GM12878 (cell line): ENCODE measurements at regions not wholly inside any gene's neighbourhood (a gene's known extent, or its start where the extent isn't known, plus 50 kb on each side); places are given as distances from the start of the nearest gene placed in this dataset.

Source experiments
- BHLHE40 ChIP-seq, 2 experiments: fragments of 450-650 bp in 1 of 2; IDR thresholded peaks; 2 replicates each; pipeline ENCODE4 v1.6.1; 2011 to 2017; ENCODE audit warnings: low read depth in 2 of 2, borderline replicate concordance in 1 of 2, improper control_type of control experiment in 1 of 2, low read length in 1 of 2, mild to moderate bottlenecking in 1 of 2
- CBFB ChIP-seq: IDR thresholded peaks from 2 replicates; pipeline ENCODE4 v1.6.1; 2016; ENCODE audit warnings: antibody characterized with exemption, low read depth
- CEBPB ChIP-seq, 2 experiments: fragments of 150-350 bp in 1 of 2; IDR thresholded peaks; 2 replicates each; pipeline ENCODE4 v1.6.1; 2012 to 2014; ENCODE audit warnings: low read depth in 2 of 2, low read length in 2 of 2, borderline replicate concordance in 1 of 2, inconsistent platforms in 1 of 2
- EGR1 ChIP-seq, 2 experiments: IDR thresholded peaks; 1 replicate in 1 of 2; 2 replicates in 1 of 2; pipeline ENCODE4 v1.6.1; 2011 to 2012; ENCODE audit warnings: low read depth in 2 of 2, low read length in 2 of 2, borderline replicate concordance in 1 of 2, mild to moderate bottlenecking in 1 of 2, moderate library complexity in 1 of 2
- ESRRA ChIP-seq: IDR thresholded peaks from 2 replicates; pipeline ENCODE4 v1.6.1; 2012; ENCODE audit warnings: mild to moderate bottlenecking, low read length, improper control_type of control experiment
- ETV6 ChIP-seq, 2 experiments: fragments of 450-650 bp in 1 of 2; IDR thresholded peaks in 1 of 2; conservative IDR thresholded peaks in 1 of 2; 2 replicates each; pipeline ENCODE4 v1.6.1; 2014; ENCODE audit warnings: antibody characterized with exemption in 1 of 2, borderline replicate concordance in 1 of 2, low read depth in 1 of 2, mild to moderate bottlenecking in 1 of 2, moderate library complexity in 1 of 2
- FOXM1 ChIP-seq: IDR thresholded peaks from 2 replicates; pipeline ENCODE4 v1.6.1; 2012; ENCODE audit warnings: low read depth, mild to moderate bottlenecking, inconsistent platforms, low read length, moderate library complexity
- GABPA ChIP-seq: IDR thresholded peaks from 2 replicates; pipeline ENCODE4 v1.6.1; 2014; ENCODE audit warnings: antibody characterized with exemption, low read depth, mild to moderate bottlenecking, inconsistent platforms
- MTA2 ChIP-seq: fragments of 450-650 bp; IDR thresholded peaks from 2 replicates; pipeline ENCODE4 v1.6.1; 2016; ENCODE audit warnings: low read depth, mild to moderate bottlenecking, moderate library complexity
- NFIC ChIP-seq: IDR thresholded peaks from 2 replicates; pipeline ENCODE4 v1.6.1; 2012; ENCODE audit warnings: low read depth, mild to moderate bottlenecking, inconsistent platforms, low read length, moderate library complexity
- NFYA ChIP-seq: IDR thresholded peaks from 2 replicates; pipeline ENCODE4 v1.6.1; 2011; ENCODE audit warnings: low read depth, mild to moderate bottlenecking, low read length, improper control_type of control experiment, borderline replicate concordance
- NFYB ChIP-seq: IDR thresholded peaks from 2 replicates; pipeline ENCODE4 v1.6.1; 2011; ENCODE audit warnings: low read depth, mild to moderate bottlenecking, low read length, improper control_type of control experiment, moderate library complexity; ENCODE audit not compliant: insufficient read depth
- PAX5 ChIP-seq: IDR thresholded peaks from 2 replicates; pipeline ENCODE4 v1.6.1; 2011; ENCODE audit warnings: low read depth, low read length, borderline replicate concordance
- SIN3A ChIP-seq: IDR thresholded peaks from 2 replicates; pipeline ENCODE4 v1.6.1; 2012; ENCODE audit warnings: low read depth, low read length, improper control_type of control experiment
- SUPT20H ChIP-seq: IDR thresholded peaks from 2 replicates; pipeline ENCODE4 v1.6.1; 2011; ENCODE audit warnings: low read depth, mild to moderate bottlenecking, low read length, moderate library complexity, borderline replicate concordance; ENCODE audit not compliant: control insufficient read depth
- TARDBP ChIP-seq: IDR thresholded peaks from 2 replicates; pipeline ENCODE4 v1.6.1; 2016; ENCODE audit warnings: borderline replicate concordance
- ZNF274 ChIP-seq: IDR thresholded peaks from one replicate; pipeline ENCODE4 v1.8.0; 2011; ENCODE audit not compliant: insufficient read length, insufficient read depth
- TF ChIP-seq, protein P1 (sequence below): IDR thresholded peaks from 2 replicates; pipeline ENCODE4 v1.6.1; 2011; ENCODE audit warnings: mild to moderate bottlenecking, low read depth, low read length, moderate library complexity; ENCODE audit not compliant: insufficient replicate concordance
- TF ChIP-seq, protein P2 (sequence below): fragments of 450-650 bp; IDR thresholded peaks from 2 replicates; pipeline ENCODE4 v1.6.1; 2016; ENCODE audit warnings: mild to moderate bottlenecking
- TF ChIP-seq, protein P3 (sequence below): IDR thresholded peaks from 2 replicates; pipeline ENCODE4 v1.6.1; 2012; ENCODE audit warnings: mild to moderate bottlenecking, low read depth, low read length
- TF ChIP-seq, protein P4 (sequence below): fragments of 150-350 bp; IDR thresholded peaks from 2 replicates; pipeline ENCODE4 v1.6.1; 2014; ENCODE audit warnings: mild to moderate bottlenecking, low read depth, low read length

DNA sequence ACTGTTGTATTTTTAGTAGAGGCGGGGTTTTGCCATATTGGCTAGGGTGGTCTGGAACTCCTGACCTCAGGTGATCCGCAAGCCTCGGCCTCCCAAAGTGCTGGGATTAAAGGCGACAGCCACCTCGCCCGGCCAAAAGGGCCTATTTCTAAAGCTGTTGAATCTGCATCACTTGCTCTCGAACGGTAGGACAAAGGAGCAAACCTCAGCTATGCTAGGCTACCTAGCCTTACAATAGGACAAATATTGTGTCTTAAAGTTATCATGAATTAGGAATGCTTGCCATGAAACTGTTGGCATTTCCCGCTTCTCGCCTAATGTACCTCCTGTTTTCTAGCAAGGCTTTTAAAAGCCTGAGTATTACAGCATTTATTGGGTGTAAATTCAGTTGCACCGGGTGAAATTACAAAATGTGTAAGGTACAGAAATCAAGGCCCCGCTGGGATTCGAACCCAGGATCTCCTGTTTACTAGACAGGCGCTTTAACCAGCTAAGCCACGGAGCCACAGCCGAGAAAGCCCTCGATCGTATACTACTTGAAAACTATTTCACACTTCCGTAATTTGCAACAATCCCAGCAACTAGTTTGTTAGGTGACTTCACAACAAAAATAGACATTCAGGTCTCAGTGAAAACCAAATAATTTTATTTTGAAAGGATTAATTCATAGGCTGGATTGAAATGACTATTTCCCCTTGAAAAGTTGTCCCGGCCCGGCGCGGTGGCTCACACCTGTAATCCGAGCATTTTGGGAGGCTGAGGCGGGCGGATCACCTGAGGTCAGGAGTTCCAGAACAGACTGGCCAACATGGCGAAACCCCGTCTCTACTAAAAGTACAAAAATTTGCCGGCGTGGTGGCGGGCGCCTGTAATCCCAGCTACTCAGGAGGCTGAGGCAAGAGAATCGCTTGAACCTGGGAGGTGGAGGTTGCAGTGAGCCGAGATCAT lies 211.6 kb upstream of the ZNF184 start (continued):
- TF ChIP-seq ETV6 (conservative IDR thresholded peaks at IDR 0.05 in 1 of 2, IDR thresholded peaks at IDR 0.05 in 1 of 2; ENCODE audit: borderline replicate concordance in 1 of 2, low read depth in 1 of 2) (peak in 1 of 2 experiments; percentile 20; a peak in 1 of 4 replicates), TARDBP (peak; percentile 86; the same call in 1 of the 2 replicates), MTA2 (no peak), GABPA (peak; percentile 49; the same call in 1 of the 2 replicates), CBFB (0 out of 2 replicates have a peak, but pooled peaks have one; percentile 45), FOXM1 (no peak), NFYB (no peak), NFYA (no peak), EGR1 (IDR thresholded peaks at IDR 0.05; ENCODE audit: borderline replicate concordance in 1 of 2, low read depth in 2 of 2, low read length in 2 of 2) (no peak), ESRRA (no peak), CEBPB (IDR thresholded peaks at IDR 0.05; ENCODE audit: borderline replicate concordance in 1 of 2, low read depth in 2 of 2, low read length in 2 of 2) (no peak), BHLHE40 (IDR thresholded peaks at IDR 0.05; ENCODE audit: borderline replicate concordance in 1 of 2, low read depth in 2 of 2, low read length in 1 of 2) (no peak), NFIC (no peak), SIN3A (no peak), ZNF274 (no peak), PAX5 (no peak), SUPT20H (no peak)
- TF ChIP-seq, protein P1, sequence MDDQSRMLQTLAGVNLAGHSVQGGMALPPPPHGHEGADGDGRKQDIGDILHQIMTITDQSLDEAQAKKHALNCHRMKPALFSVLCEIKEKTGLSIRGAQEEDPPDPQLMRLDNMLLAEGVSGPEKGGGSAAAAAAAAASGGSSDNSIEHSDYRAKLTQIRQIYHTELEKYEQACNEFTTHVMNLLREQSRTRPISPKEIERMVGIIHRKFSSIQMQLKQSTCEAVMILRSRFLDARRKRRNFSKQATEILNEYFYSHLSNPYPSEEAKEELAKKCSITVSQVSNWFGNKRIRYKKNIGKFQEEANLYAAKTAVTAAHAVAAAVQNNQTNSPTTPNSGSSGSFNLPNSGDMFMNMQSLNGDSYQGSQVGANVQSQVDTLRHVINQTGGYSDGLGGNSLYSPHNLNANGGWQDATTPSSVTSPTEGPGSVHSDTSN = no peak
- TF ChIP-seq, protein P2, sequence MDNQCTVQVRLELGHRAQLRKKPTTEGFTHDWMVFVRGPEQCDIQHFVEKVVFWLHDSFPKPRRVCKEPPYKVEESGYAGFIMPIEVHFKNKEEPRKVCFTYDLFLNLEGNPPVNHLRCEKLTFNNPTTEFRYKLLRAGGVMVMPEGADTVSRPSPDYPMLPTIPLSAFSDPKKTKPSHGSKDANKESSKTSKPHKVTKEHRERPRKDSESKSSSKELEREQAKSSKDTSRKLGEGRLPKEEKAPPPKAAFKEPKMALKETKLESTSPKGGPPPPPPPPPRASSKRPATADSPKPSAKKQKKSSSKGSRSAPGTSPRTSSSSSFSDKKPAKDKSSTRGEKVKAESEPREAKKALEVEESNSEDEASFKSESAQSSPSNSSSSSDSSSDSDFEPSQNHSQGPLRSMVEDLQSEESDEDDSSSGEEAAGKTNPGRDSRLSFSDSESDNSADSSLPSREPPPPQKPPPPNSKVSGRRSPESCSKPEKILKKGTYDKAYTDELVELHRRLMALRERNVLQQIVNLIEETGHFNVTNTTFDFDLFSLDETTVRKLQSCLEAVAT = 0 out of 2 replicates have a peak, but pooled peaks have one; percentile 25
- TF ChIP-seq, protein P3, sequence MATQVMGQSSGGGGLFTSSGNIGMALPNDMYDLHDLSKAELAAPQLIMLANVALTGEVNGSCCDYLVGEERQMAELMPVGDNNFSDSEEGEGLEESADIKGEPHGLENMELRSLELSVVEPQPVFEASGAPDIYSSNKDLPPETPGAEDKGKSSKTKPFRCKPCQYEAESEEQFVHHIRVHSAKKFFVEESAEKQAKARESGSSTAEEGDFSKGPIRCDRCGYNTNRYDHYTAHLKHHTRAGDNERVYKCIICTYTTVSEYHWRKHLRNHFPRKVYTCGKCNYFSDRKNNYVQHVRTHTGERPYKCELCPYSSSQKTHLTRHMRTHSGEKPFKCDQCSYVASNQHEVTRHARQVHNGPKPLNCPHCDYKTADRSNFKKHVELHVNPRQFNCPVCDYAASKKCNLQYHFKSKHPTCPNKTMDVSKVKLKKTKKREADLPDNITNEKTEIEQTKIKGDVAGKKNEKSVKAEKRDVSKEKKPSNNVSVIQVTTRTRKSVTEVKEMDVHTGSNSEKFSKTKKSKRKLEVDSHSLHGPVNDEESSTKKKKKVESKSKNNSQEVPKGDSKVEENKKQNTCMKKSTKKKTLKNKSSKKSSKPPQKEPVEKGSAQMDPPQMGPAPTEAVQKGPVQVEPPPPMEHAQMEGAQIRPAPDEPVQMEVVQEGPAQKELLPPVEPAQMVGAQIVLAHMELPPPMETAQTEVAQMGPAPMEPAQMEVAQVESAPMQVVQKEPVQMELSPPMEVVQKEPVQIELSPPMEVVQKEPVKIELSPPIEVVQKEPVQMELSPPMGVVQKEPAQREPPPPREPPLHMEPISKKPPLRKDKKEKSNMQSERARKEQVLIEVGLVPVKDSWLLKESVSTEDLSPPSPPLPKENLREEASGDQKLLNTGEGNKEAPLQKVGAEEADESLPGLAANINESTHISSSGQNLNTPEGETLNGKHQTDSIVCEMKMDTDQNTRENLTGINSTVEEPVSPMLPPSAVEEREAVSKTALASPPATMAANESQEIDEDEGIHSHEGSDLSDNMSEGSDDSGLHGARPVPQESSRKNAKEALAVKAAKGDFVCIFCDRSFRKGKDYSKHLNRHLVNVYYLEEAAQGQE = no peak
- TF ChIP-seq, protein P4, sequence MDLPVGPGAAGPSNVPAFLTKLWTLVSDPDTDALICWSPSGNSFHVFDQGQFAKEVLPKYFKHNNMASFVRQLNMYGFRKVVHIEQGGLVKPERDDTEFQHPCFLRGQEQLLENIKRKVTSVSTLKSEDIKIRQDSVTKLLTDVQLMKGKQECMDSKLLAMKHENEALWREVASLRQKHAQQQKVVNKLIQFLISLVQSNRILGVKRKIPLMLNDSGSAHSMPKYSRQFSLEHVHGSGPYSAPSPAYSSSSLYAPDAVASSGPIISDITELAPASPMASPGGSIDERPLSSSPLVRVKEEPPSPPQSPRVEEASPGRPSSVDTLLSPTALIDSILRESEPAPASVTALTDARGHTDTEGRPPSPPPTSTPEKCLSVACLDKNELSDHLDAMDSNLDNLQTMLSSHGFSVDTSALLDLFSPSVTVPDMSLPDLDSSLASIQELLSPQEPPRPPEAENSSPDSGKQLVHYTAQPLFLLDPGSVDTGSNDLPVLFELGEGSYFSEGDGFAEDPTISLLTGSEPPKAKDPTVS = no peak
